Keratinocyte (primary cell): ENCODE measurements at regions not wholly inside any gene's neighbourhood (a gene's known extent, or its start where the extent isn't known, plus 50 kb on each side); places are given as distances from the start of the nearest gene placed in this dataset.

Source experiments
- EZH2 ChIP-seq: IDR thresholded peaks from one replicate; pipeline ENCODE4 v1.6.1; 2012; ENCODE audit warnings: inconsistent platforms, mild to moderate bottlenecking, low read length, moderate library complexity
- TF ChIP-seq, protein P1 (sequence below), 3 experiments: IDR thresholded peaks in 1 of 3; conservative IDR thresholded peaks in 1 of 3; optimal IDR thresholded peaks in 1 of 3; 2 replicates in 2 of 3; 3 replicates in 1 of 3; pipeline versions ENCODE3 to v1.5.1; 2011; ENCODE audit warnings: low read length in 3 of 3, mild to moderate bottlenecking in 3 of 3, moderate library complexity in 2 of 3, control low read depth in 1 of 3, inconsistent platforms in 1 of 3; ENCODE audit not compliant: insufficient read depth in 2 of 3; ENCODE audit errors: extremely low read depth in 1 of 3

DNA sequence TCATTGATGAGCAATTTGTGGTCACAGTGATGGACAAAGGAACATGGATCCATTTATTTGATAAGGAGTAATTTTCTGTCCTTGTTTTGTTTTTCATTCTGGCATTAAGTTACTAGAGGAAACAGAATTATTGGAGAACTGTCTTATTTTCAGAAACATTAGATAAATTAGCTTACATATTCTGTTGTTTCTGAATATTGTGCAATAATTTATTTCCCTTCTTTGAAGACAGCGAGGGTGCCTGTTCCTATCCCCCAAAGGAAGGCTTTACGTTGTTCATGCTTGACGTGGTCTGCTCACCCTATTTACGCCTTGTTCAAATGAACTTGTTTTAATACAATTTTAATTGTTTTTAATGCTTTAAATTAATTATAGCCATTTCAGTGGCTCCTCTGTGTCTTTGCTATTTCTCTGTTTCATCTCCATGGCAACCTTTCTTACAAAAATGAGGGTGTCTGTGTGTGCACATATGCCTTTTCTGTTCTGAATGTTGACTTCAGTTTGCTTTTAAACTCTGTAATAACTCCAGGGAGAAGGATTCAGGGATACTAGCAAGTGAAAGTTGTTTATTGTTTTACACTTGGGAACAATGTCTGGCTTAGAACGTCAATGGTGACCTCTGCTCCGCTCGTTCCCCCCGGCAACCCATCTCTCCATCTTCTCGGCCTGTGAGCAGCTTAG lies 138.3 kb upstream of the PLET1 start:
- TF ChIP-seq, protein P1, sequence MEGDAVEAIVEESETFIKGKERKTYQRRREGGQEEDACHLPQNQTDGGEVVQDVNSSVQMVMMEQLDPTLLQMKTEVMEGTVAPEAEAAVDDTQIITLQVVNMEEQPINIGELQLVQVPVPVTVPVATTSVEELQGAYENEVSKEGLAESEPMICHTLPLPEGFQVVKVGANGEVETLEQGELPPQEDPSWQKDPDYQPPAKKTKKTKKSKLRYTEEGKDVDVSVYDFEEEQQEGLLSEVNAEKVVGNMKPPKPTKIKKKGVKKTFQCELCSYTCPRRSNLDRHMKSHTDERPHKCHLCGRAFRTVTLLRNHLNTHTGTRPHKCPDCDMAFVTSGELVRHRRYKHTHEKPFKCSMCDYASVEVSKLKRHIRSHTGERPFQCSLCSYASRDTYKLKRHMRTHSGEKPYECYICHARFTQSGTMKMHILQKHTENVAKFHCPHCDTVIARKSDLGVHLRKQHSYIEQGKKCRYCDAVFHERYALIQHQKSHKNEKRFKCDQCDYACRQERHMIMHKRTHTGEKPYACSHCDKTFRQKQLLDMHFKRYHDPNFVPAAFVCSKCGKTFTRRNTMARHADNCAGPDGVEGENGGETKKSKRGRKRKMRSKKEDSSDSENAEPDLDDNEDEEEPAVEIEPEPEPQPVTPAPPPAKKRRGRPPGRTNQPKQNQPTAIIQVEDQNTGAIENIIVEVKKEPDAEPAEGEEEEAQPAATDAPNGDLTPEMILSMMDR (optimal IDR thresholded peaks at IDR 0.05 in 1 of 3, IDR thresholded peaks at IDR 0.05 in 1 of 3, conservative IDR thresholded peaks at IDR 0.05 in 1 of 3; ENCODE audit: extremely low read depth in 1 of 3, insufficient read depth in 2 of 3, low read length in 3 of 3): no peak
- no peak for TF ChIP-seq EZH2
